Peyer's patch (tissue), 4 donors: ENCODE measurements at regions not wholly inside any gene's neighbourhood (a gene's known extent, or its start where the extent isn't known, plus 50 kb on each side); places are given as distances from the start of the nearest gene placed in this dataset.

Experiments used
- DNase-seq, 3 donors: peaks; one replicate each; pipeline ENCODE4 v3.0.0-alpha.2; 2017 to 2019
- H3K27ac ChIP-seq, 4 donors: fragments of 200-600 bp; sonication (generic); one replicate each; pipeline ENCODE4 v1.5.1; 2016 to 2019
- H3K27me3 ChIP-seq, 2 donors: fragments of 200-600 bp; sonication (generic); one replicate each; pipeline ENCODE4 v1.5.1; 2019
- H3K36me3 ChIP-seq, 3 donors: fragments of 200-600 bp; sonication (generic); one replicate each; pipeline ENCODE4 v1.5.1; 2016 to 2019
- H3K4me1 ChIP-seq, 4 donors: fragments of 200-600 bp; sonication (generic); one replicate each; pipeline ENCODE4 v1.5.1; 2016 to 2019
- H3K4me3 ChIP-seq, 4 donors: fragments of 200-600 bp; sonication (generic); 1 replicate in 3 of 4; 2 replicates in 1 of 4; pipeline ENCODE4 v1.5.1; 2016 to 2019; ENCODE audit warnings: mild to moderate bottlenecking in 1 of 4
- H3K9me3 ChIP-seq, 4 donors: fragments of 200-600 bp; sonication (generic); one replicate each; pipeline ENCODE4 v1.5.1; 2016 to 2019; ENCODE audit warnings: mild to moderate bottlenecking in 1 of 4
- CTCF ChIP-seq, 6 experiments: fragments of 450-650 bp in 4 of 6; fragments of 200-600 bp in 2 of 6; sonication (generic) in 1 of 6; IDR thresholded peaks; one replicate each; pipeline ENCODE4 v1.5.1; 2017 to 2019; ENCODE audit warnings: antibody characterized with exemption in 6 of 6, mild to moderate bottlenecking in 3 of 6, moderate library complexity in 1 of 6
- POLR2A ChIP-seq, 2 donors: fragments of 450-650 bp; IDR thresholded peaks; one replicate each; pipeline ENCODE4 v1.5.1; 2017; ENCODE audit warnings: antibody characterized with exemption in 2 of 2, mild to moderate bottlenecking in 2 of 2, moderate library complexity in 2 of 2

DNA sequence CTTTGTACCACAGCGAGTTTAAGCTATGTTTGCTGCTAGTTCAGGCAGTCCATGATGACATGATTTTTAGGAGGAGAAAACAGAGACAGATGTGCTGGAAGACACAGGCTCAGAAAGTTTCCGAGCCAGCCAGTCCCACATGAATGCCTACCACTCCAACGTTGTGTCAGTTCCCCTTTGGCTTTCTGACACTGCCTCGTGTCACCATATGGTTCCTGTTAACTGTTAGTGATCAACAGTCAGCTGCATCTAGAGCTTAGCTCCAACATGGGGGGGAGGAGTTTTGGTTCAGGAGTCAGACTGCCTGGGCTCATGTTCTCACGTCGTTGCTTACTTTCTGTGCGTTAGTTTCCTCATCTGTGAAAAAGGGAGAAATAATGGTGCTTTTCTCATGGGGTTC is 343.7 kb downstream of the MID1IP1 start:
- Histone ChIP-seq H3K27me3 (no peaks in the 10 kb centered on the region), H3K4me1 (no peaks in the 10 kb centered on the region), H3K36me3 (no peaks in the 10 kb centered on the region), H3K9me3 (no peaks in the 10 kb centered on the region), H3K4me3 (no peak overlapping the region), H3K27ac (peak overlapping the region in 1 of 4 donors; percentile 46)
- DNase-seq, result peak in 2 of 3 donors; percentile 33 to 55
- TF ChIP-seq CTCF (IDR thresholded peaks at IDR 0.05), result no peak
- no peak for TF ChIP-seq POLR2A (IDR thresholded peaks at IDR 0.05)

- H3K27me3 ChIP-seq, result no peaks in the 10 kb centered on the region
- no peaks in the 10 kb centered on the region for H3K36me3 ChIP-seq
- H3K9me3 ChIP-seq, result no peaks in the 10 kb centered on the region
- no peak overlapping the region for H3K4me3 ChIP-seq
- no peak overlapping the region for H3K27ac ChIP-seq
- no peak for DNase-seq
- TF ChIP-seq CTCF (IDR thresholded peaks at IDR 0.05), result no peak
- no peak for TF ChIP-seq POLR2A (IDR thresholded peaks at IDR 0.05)
- H3K4me1 ChIP-seq, result no peaks in the 10 kb centered on the region
Measured at GRCh38 chrX:39145859-39146258, 344.6 kb downstream of the MID1IP1 start.

GRCh38 chrX:39149761-39150160 is 348.5 kb downstream of the MID1IP1 start:
- no peak overlapping the region for H3K4me3 ChIP-seq
- no peaks in the 10 kb centered on the region for H3K27me3 ChIP-seq
- no peaks in the 10 kb centered on the region for H3K4me1 ChIP-seq
- no peaks in the 10 kb centered on the region for H3K9me3 ChIP-seq
- no peaks in the 10 kb centered on the region for H3K36me3 ChIP-seq
- no peak overlapping the region for H3K27ac ChIP-seq
- peak; percentile 63 to 87 (median 78) for DNase-seq
- no peak for TF ChIP-seq POLR2A (IDR thresholded peaks at IDR 0.05)
- TF ChIP-seq CTCF (IDR thresholded peaks at IDR 0.05), result peak in 5 of 6 experiments; percentile 23 to 64 (median 56)

- TF ChIP-seq POLR2A (IDR thresholded peaks at IDR 0.05) (no peak), CTCF (IDR thresholded peaks at IDR 0.05) (no peak)
- Histone ChIP-seq H3K36me3 (no peaks in the 10 kb centered on the region), H3K27me3 (no peaks in the 10 kb centered on the region), H3K4me3 (no peak overlapping the region), H3K9me3 (no peaks in the 10 kb centered on the region), H3K27ac (no peak overlapping the region), H3K4me1 (no peaks in the 10 kb centered on the region)
- DNase-seq, result no peak
Measured at GRCh38 chrX:39150220-39150619, 349.0 kb downstream of the MID1IP1 start.

- H3K27ac ChIP-seq, result no peak overlapping the region
- H3K4me3 ChIP-seq, result no peak overlapping the region
- no peak for TF ChIP-seq POLR2A (IDR thresholded peaks at IDR 0.05)
- TF ChIP-seq CTCF (IDR thresholded peaks at IDR 0.05), result no peak
- H3K4me1 ChIP-seq, result no peaks in the 10 kb centered on the region
- no peaks in the 10 kb centered on the region for H3K9me3 ChIP-seq
- DNase-seq, result no peak
- no peaks in the 10 kb centered on the region for H3K36me3 ChIP-seq
- no peaks in the 10 kb centered on the region for H3K27me3 ChIP-seq
Measured at GRCh38 chrX:39150621-39151020, 349.4 kb downstream of the MID1IP1 start.

DNA sequence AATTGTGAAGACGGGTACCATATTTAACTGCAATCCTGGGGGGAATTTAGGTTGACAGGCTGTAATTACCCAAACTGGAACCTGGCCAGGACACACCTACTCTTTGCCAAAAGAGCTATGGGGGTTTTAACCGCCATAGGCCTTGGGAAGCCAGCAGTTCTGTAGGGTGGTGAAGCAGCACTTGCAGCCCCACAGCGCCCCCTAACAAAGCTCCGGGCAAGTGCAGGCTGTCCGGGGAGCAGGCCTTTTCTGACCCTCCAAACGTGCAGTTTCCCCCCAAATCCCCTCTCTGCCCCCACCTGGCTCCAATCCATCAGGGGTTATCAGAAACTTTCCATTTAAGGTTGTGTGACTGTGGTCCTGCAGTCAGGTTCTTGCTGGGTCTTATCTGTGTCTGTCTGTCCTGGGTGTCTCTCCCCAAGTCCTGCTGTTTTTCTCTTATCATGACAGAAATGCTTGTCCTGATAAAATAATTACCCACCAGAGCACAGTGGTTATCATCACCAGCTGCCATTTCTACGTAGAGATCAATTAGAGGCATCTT is 350.9 kb downstream of the MID1IP1 start:
- TF ChIP-seq CTCF (IDR thresholded peaks at IDR 0.05), result peak in 4 of 6 experiments; percentile 36 to 45 (median 40)
- TF ChIP-seq POLR2A (IDR thresholded peaks at IDR 0.05), result no peak
- DNase-seq, result peak in 2 of 3 donors; percentile 55 to 62
- no peaks in the 10 kb centered on the region for H3K4me1 ChIP-seq
- H3K36me3 ChIP-seq, result no peaks in the 10 kb centered on the region
- no peak overlapping the region for H3K27ac ChIP-seq
- H3K27me3 ChIP-seq, result no peaks in the 10 kb centered on the region
- no peak overlapping the region for H3K4me3 ChIP-seq
- no peaks in the 10 kb centered on the region for H3K9me3 ChIP-seq
